Prostate gland (tissue), 2 donors: ENCODE measurements at regions not wholly inside any gene's neighbourhood (a gene's known extent, or its start where the extent isn't known, plus 50 kb on each side); places are given as distances from the start of the nearest gene placed in this dataset.
"Not testable (repeated sequence)": the region's sequence is repeated elsewhere in the genome, so short reads cannot be mapped to it uniquely, and the experiment has no call there.

Experiments
- DNase-seq: peaks from one replicate; pipeline ENCODE4 v3.0.0-alpha.2; 2019; ENCODE audit warnings: low spot score
- H3K27ac ChIP-seq, 2 donors: fragments of 200-600 bp; sonication (generic); 2 replicates each; pipeline ENCODE4 v1.5.1; 2017 to 2019
- H3K27me3 ChIP-seq: fragments of 200-600 bp; sonication (generic); replicated peaks from 2 replicates; pipeline ENCODE4 v1.5.1; 2019; ENCODE audit not compliant: insufficient read depth
- H3K36me3 ChIP-seq, 2 donors: fragments of 200-600 bp; sonication (generic); 1 replicate in 1 of 2; 2 replicates in 1 of 2; pipeline versions ENCODE4 v1.5.1 to v1.8.1; 2017 to 2019
- H3K4me1 ChIP-seq: fragments of 200-600 bp; sonication (generic); replicated peaks from 2 replicates; pipeline ENCODE4 v1.5.1; 2019
- H3K4me3 ChIP-seq, 2 donors: fragments of 200-600 bp; sonication (generic); 2 replicates each; pipeline ENCODE4 v1.5.1; 2017 to 2019
- H3K9me3 ChIP-seq: fragments of 200-600 bp; sonication (generic); 2 replicates; pipeline ENCODE4 v1.5.1; 2017
- POLR2A ChIP-seq: fragments of 450-650 bp; IDR thresholded peaks from one replicate; pipeline ENCODE4 v1.6.1; 2016; ENCODE audit warnings: antibody characterized with exemption, mild to moderate bottlenecking
- POLR2AphosphoS5 ChIP-seq: sonication (generic); formaldehyde crosslinking; IDR thresholded peaks from one replicate; pipeline ENCODE4 v1.6.1; 2017; ENCODE audit warnings: antibody characterized with exemption
- WGBS: methylation state at CpG from one replicate; pipeline ENCODE4 v1.1.5; 2018; 5-methylcytosine and 5-hydroxymethylcytosine counted together
- intact Hi-C: fragments of 100-400 bp; cut with DNase I; formaldehyde crosslinking; loops from one replicate; pipeline ENCODE4 v1.14.2; 2022
- TF ChIP-seq, protein P1 (sequence below), 4 experiments: fragments of 200-600 bp in 2 of 4; fragments of 450-650 bp in 2 of 4; sonication (generic) in 2 of 4; IDR thresholded peaks; 1 replicate in 3 of 4; 2 replicates in 1 of 4; pipeline ENCODE4 v1.5.1; 2016 to 2019; ENCODE audit warnings: antibody characterized with exemption in 4 of 4, mild to moderate bottlenecking in 2 of 4, moderate library complexity in 2 of 4

DNA sequence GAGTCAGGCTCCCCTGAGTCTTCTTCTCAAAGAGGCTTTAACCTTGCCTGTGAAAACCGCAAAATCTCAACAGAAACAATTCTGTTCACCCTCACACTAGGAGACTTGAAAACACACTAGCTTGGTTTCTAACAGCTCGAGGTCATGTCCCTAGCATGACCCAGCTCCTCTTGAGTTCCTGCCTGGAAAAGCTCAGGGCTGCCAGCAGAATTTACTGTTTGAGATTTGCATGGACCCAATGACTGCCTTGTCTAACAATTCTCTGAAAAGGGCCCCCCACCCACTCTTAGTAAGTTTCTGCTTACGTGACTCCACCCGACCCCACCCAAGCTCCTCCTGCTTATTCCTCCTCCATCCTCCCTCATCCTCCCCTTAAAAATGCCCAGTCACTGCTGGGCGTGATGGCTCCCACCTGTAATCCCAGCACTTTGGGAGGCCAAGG, 85.1 kb upstream of the KMT2C start:
- WGBS: 83% methylated on average over 5 of the region's 5 CpGs
- intact Hi-C loops: no loop called here
- no peak for DNase-seq
- Histone ChIP-seq H3K27ac (no peak overlapping the region), H3K4me1 (no peaks in the 10 kb centered on the region), H3K36me3 (no peaks in the 10 kb centered on the region), H3K27me3 (no peaks in the 10 kb centered on the region), H3K9me3 (no peaks in the 10 kb centered on the region), H3K4me3 (no peak overlapping the region)
- no peak for TF ChIP-seq POLR2AphosphoS5
- TF ChIP-seq, protein P1, sequence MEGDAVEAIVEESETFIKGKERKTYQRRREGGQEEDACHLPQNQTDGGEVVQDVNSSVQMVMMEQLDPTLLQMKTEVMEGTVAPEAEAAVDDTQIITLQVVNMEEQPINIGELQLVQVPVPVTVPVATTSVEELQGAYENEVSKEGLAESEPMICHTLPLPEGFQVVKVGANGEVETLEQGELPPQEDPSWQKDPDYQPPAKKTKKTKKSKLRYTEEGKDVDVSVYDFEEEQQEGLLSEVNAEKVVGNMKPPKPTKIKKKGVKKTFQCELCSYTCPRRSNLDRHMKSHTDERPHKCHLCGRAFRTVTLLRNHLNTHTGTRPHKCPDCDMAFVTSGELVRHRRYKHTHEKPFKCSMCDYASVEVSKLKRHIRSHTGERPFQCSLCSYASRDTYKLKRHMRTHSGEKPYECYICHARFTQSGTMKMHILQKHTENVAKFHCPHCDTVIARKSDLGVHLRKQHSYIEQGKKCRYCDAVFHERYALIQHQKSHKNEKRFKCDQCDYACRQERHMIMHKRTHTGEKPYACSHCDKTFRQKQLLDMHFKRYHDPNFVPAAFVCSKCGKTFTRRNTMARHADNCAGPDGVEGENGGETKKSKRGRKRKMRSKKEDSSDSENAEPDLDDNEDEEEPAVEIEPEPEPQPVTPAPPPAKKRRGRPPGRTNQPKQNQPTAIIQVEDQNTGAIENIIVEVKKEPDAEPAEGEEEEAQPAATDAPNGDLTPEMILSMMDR (IDR thresholded peaks at IDR 0.05): no peak
- TF ChIP-seq POLR2A: no peak

DNA sequence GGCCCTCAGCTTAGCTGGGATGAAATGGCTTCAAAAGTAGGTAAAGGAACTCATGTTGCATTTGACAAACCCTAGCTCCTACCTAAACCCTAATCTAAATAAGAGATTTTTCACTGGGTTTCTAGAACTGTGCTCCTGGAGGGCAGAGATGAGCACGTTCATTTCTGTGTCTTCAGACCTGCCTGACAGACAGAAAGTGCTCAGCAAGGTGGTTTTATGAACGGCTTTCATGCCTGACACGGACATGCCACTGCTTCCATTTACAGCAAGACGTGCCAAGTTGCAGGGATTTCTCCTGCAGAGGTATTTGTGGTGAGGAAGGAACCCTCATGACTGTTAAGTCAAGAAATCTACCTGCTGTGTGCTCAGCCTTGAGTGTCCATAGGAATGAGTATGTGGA, 83.5 kb upstream of the KMT2C start:
- Histone ChIP-seq H3K36me3 (no peaks in the 10 kb centered on the region), H3K4me3 (no peak overlapping the region), H3K4me1 (no peaks in the 10 kb centered on the region), H3K9me3 (no peaks in the 10 kb centered on the region), H3K27ac (no peak overlapping the region), H3K27me3 (no peaks in the 10 kb centered on the region)
- no peak for DNase-seq
- WGBS: 84% methylated on average over 4 of the region's 4 CpGs
- intact Hi-C loops: no loop called here
- no peak for TF ChIP-seq POLR2AphosphoS5
- no peak for TF ChIP-seq POLR2A
- TF ChIP-seq, protein P1 (IDR thresholded peaks at IDR 0.05): no peak

- Histone ChIP-seq H3K4me3 (no peak overlapping the region), H3K27ac (no peak overlapping the region), H3K36me3 (no peaks in the 10 kb centered on the region), H3K27me3 (no peaks in the 10 kb centered on the region), H3K4me1 (no peaks in the 10 kb centered on the region), H3K9me3 (no peaks in the 10 kb centered on the region)
- intact Hi-C loops: no loop called here
- TF ChIP-seq, protein P1 (IDR thresholded peaks at IDR 0.05): no peak
- TF ChIP-seq POLR2AphosphoS5 (no peak), POLR2A (no peak)
- 89% methylated on average over 9 of the region's 9 CpGs for WGBS
- DNase-seq: no peak
These were observed 80.4 kb upstream of the KMT2C start for GRCh38 chr7:152516216-152516615.

- H3K4me1 ChIP-seq, H3K27me3 ChIP-seq, H3K27ac ChIP-seq, H3K9me3 ChIP-seq, H3K36me3 ChIP-seq, H3K4me3 ChIP-seq, DNase-seq, intact Hi-C loops: not testable (repeated sequence)
- 85% methylated on average over 25 of the region's 25 CpGs for WGBS
These were observed 79.6 kb upstream of the KMT2C start for GRCh38 chr7:152515266-152515950.

- 95% methylated on average over 14 of the region's 14 CpGs for WGBS
- Histone ChIP-seq H3K27ac (no peak overlapping the region), H3K9me3 (no peaks in the 10 kb centered on the region), H3K36me3 (no peaks in the 10 kb centered on the region), H3K27me3 (no peaks in the 10 kb centered on the region), H3K4me1 (no peaks in the 10 kb centered on the region), H3K4me3 (no peak overlapping the region)
- intact Hi-C loops: no loop called here
- TF ChIP-seq, protein P1 (IDR thresholded peaks at IDR 0.05): no peak
- TF ChIP-seq POLR2A: no peak
- TF ChIP-seq POLR2AphosphoS5: no peak
- no peak for DNase-seq
These were observed 78.9 kb upstream of the KMT2C start for GRCh38 chr7:152514771-152515105.
